Neural cell (in vitro differentiated cells): ENCODE measurements at regions not wholly inside any gene's neighbourhood (a gene's known extent, or its start where the extent isn't known, plus 50 kb on each side); places are given as distances from the start of the nearest gene placed in this dataset.

Experiments
- H2AFZ ChIP-seq: fragments of 200-600, 300-800 bp; sonication (generic), shearing (Covaris generic); 2 replicates; pipeline ENCODE4 v1.6.0; 2014; ENCODE audit warnings: low read depth, mild to moderate bottlenecking, antibody characterized with exemption, low read length, moderate library complexity
- H3F3A ChIP-seq: fragments of 200-600 bp; shearing (Covaris generic); 2 replicates; pipeline ENCODE4 v1.6.1; 2016; ENCODE audit warnings: mild to moderate bottlenecking, moderate library complexity, mixed read lengths, antibody characterized with exemption, low read length; ENCODE audit not compliant: insufficient read depth, poor library complexity, severe bottlenecking
- H3K27ac ChIP-seq: fragments of 200-600, 300-800 bp; sonication (generic), shearing (Covaris generic); 2 replicates; pipeline ENCODE4 v1.5.1; 2014; ENCODE audit warnings: mild to moderate bottlenecking, low read length, moderate library complexity
- H3K27me3 ChIP-seq: fragments of 300-800, 200-600 bp; sonication (generic), shearing (Covaris generic); 2 replicates; pipeline ENCODE4 v1.6.0; 2014; ENCODE audit warnings: mild to moderate bottlenecking, low read depth, low read length, moderate library complexity; ENCODE audit not compliant: insufficient read depth
- H3K36me3 ChIP-seq: fragments of 300-800, 200-600 bp; sonication (generic), shearing (Covaris generic); 2 replicates; pipeline ENCODE4 v1.5.1; 2014; ENCODE audit warnings: mild to moderate bottlenecking, antibody characterized with exemption, low read length, moderate library complexity; ENCODE audit not compliant: insufficient read depth
- H3K4me2 ChIP-seq: fragments of 300-800, 200-600 bp; sonication (generic), shearing (Covaris generic); 2 replicates; pipeline ENCODE4 v1.6.0; 2014; ENCODE audit warnings: mild to moderate bottlenecking, low read length
- H3K4me3 ChIP-seq: fragments of 300-800, 200-600 bp; sonication (generic), shearing (Covaris generic); 2 replicates; pipeline ENCODE4 v1.5.1; 2014; ENCODE audit warnings: mild to moderate bottlenecking, low read length, moderate library complexity
- H3K79me2 ChIP-seq: fragments of 200-600 bp; shearing (Covaris generic); replicated peaks from 2 replicates; pipeline ENCODE4 v1.6.0; 2014; ENCODE audit warnings: mild to moderate bottlenecking, low read length, moderate library complexity; ENCODE audit not compliant: insufficient read depth
- H3K9ac ChIP-seq: fragments of 300-800, 200-600 bp; sonication (generic), shearing (Covaris generic); 2 replicates; pipeline ENCODE4 v1.6.1; 2016; ENCODE audit warnings: mild to moderate bottlenecking, low read length, mixed read lengths
- H3K9me2 ChIP-seq: fragments of 200-600 bp; shearing (Covaris generic); 2 replicates; pipeline ENCODE4 v1.6.1; 2016; ENCODE audit warnings: mild to moderate bottlenecking, low read length, mixed read lengths; ENCODE audit not compliant: insufficient read depth
- H3K9me3 ChIP-seq: fragments of 200-600, 300-800 bp; sonication (generic), shearing (Covaris generic); 2 replicates; pipeline ENCODE4 v1.6.1; 2016; ENCODE audit warnings: mild to moderate bottlenecking, mixed run types, low read length, moderate library complexity, mixed read lengths
- H4K20me1 ChIP-seq: fragments of 200-600 bp; shearing (Covaris generic); 2 replicates; pipeline ENCODE4 v1.6.1; 2016; ENCODE audit warnings: mild to moderate bottlenecking, mixed run types; ENCODE audit not compliant: insufficient read depth
- EP300 ChIP-seq: fragments of 450-650 bp; conservative IDR thresholded peaks from 2 replicates; pipeline ENCODE4 v1.6.1; 2014; ENCODE audit warnings: antibody characterized with exemption, mild to moderate bottlenecking, moderate library complexity; ENCODE audit not compliant: poor library complexity, severe bottlenecking
- EZH2 ChIP-seq: fragments of 200-600, 300-800 bp; shearing (Covaris generic), sonication (generic); IDR thresholded peaks from 2 replicates; pipeline ENCODE4 v1.6.1; 2014; ENCODE audit warnings: antibody characterized with exemption, low read length, borderline replicate concordance, mild to moderate bottlenecking; ENCODE audit not compliant: insufficient read depth, poor library complexity, severe bottlenecking
- MXI1 ChIP-seq: fragments of 450-650 bp; conservative IDR thresholded peaks from 2 replicates; pipeline ENCODE4 v1.6.1; 2014; ENCODE audit warnings: antibody characterized with exemption, mild to moderate bottlenecking; ENCODE audit not compliant: poor library complexity, severe bottlenecking
- POLR2AphosphoS5 ChIP-seq: IDR thresholded peaks from 2 replicates; pipeline ENCODE4 v1.6.1; 2012
- RAD21 ChIP-seq: fragments of 450-650 bp; conservative IDR thresholded peaks from 2 replicates; pipeline ENCODE4 v1.6.1; 2014; ENCODE audit warnings: antibody characterized with exemption, mild to moderate bottlenecking, moderate library complexity
- SMC3 ChIP-seq: fragments of 450-650 bp; conservative IDR thresholded peaks from 2 replicates; pipeline ENCODE4 v1.6.1; 2014; ENCODE audit warnings: antibody characterized with exemption, mild to moderate bottlenecking, moderate library complexity; ENCODE audit not compliant: poor library complexity
- TAF1 ChIP-seq: IDR thresholded peaks from 2 replicates; pipeline ENCODE4 v1.6.1; 2012; ENCODE audit warnings: low read depth
- TF ChIP-seq, protein P1 (sequence below): IDR thresholded peaks from 2 replicates; pipeline ENCODE4 v1.6.1; 2012; ENCODE audit warnings: borderline replicate concordance
- TF ChIP-seq, protein P2 (sequence below): fragments of 450-650 bp; IDR thresholded peaks from 2 replicates; pipeline ENCODE4 v1.5.1; 2014; ENCODE audit warnings: antibody characterized with exemption, mild to moderate bottlenecking, moderate library complexity; ENCODE audit not compliant: poor library complexity, severe bottlenecking

DNA sequence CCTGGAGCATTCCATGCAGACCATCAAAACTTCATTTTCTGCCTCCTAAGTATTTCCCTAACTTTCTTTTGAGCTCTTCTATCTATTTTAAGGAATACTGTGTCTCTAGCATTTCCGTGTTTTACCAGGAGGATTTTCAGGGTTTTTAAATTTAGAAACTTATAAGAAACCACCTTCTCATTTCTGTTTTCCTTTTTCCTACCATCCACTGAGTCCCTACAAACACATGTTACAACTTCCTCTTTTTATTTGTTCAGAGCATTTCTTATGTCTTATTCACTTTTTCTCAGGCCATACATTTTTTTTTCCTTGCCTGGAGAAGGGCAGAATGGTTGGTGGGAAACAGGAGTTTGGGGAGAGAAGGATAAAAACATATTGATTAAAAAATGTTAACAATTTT is 130.0 kb upstream of the BMP5 start:
- TF ChIP-seq EZH2 (no peak), SMC3 (no peak), TAF1 (no peak), MXI1 (no peak), POLR2AphosphoS5 (no peak), EP300 (no peak), RAD21 (no peak)
- TF ChIP-seq, protein P1, sequence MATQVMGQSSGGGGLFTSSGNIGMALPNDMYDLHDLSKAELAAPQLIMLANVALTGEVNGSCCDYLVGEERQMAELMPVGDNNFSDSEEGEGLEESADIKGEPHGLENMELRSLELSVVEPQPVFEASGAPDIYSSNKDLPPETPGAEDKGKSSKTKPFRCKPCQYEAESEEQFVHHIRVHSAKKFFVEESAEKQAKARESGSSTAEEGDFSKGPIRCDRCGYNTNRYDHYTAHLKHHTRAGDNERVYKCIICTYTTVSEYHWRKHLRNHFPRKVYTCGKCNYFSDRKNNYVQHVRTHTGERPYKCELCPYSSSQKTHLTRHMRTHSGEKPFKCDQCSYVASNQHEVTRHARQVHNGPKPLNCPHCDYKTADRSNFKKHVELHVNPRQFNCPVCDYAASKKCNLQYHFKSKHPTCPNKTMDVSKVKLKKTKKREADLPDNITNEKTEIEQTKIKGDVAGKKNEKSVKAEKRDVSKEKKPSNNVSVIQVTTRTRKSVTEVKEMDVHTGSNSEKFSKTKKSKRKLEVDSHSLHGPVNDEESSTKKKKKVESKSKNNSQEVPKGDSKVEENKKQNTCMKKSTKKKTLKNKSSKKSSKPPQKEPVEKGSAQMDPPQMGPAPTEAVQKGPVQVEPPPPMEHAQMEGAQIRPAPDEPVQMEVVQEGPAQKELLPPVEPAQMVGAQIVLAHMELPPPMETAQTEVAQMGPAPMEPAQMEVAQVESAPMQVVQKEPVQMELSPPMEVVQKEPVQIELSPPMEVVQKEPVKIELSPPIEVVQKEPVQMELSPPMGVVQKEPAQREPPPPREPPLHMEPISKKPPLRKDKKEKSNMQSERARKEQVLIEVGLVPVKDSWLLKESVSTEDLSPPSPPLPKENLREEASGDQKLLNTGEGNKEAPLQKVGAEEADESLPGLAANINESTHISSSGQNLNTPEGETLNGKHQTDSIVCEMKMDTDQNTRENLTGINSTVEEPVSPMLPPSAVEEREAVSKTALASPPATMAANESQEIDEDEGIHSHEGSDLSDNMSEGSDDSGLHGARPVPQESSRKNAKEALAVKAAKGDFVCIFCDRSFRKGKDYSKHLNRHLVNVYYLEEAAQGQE: no peak
- TF ChIP-seq, protein P2, sequence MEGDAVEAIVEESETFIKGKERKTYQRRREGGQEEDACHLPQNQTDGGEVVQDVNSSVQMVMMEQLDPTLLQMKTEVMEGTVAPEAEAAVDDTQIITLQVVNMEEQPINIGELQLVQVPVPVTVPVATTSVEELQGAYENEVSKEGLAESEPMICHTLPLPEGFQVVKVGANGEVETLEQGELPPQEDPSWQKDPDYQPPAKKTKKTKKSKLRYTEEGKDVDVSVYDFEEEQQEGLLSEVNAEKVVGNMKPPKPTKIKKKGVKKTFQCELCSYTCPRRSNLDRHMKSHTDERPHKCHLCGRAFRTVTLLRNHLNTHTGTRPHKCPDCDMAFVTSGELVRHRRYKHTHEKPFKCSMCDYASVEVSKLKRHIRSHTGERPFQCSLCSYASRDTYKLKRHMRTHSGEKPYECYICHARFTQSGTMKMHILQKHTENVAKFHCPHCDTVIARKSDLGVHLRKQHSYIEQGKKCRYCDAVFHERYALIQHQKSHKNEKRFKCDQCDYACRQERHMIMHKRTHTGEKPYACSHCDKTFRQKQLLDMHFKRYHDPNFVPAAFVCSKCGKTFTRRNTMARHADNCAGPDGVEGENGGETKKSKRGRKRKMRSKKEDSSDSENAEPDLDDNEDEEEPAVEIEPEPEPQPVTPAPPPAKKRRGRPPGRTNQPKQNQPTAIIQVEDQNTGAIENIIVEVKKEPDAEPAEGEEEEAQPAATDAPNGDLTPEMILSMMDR: no peak
- Histone ChIP-seq H2AFZ (no peak overlapping the region), H3K9ac (no peak overlapping the region), H3K27ac (no peak overlapping the region), H3F3A (no peaks in the 10 kb centered on the region), H3K27me3 (no peaks in the 10 kb centered on the region), H3K4me3 (no peak overlapping the region), H3K9me3 (no peaks in the 10 kb centered on the region), H3K36me3 (no peaks in the 10 kb centered on the region), H3K79me2 (no peaks in the 10 kb centered on the region), H3K4me2 (no peak overlapping the region), H3K9me2 (no peaks in the 10 kb centered on the region), H4K20me1 (no peaks in the 10 kb centered on the region)

DNA sequence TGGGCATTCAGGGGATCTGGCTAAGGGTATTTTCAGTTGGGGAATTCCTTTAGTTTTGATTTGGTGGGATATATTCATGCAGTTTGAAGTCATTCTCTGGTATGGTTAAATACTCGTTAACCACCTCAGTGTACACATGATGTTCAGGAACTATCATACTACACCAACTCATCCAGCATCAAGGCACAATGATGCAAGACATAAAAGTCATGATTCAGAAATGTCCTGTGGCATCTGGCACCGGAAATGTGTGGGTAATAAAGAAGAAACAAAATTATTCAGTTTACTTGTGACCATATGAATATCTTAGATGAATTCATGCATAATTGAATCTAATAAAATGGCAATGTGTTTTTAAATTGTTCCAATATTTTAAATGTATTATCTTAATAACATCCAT is 129.0 kb upstream of the BMP5 start:
- Histone ChIP-seq H3K9me3 (no peaks in the 10 kb centered on the region), H3K27ac (no peak overlapping the region), H3K36me3 (no peaks in the 10 kb centered on the region), H3K4me3 (no peak overlapping the region), H3K27me3 (no peaks in the 10 kb centered on the region), H3K4me2 (no peak overlapping the region), H3K9me2 (no peaks in the 10 kb centered on the region), H3K79me2 (no peaks in the 10 kb centered on the region), H3K9ac (no peak overlapping the region), H3F3A (no peaks in the 10 kb centered on the region), H2AFZ (no peak overlapping the region), H4K20me1 (no peaks in the 10 kb centered on the region)
- TF ChIP-seq EP300 (no peak), EZH2 (no peak), RAD21 (no peak), POLR2AphosphoS5 (no peak)

DNA sequence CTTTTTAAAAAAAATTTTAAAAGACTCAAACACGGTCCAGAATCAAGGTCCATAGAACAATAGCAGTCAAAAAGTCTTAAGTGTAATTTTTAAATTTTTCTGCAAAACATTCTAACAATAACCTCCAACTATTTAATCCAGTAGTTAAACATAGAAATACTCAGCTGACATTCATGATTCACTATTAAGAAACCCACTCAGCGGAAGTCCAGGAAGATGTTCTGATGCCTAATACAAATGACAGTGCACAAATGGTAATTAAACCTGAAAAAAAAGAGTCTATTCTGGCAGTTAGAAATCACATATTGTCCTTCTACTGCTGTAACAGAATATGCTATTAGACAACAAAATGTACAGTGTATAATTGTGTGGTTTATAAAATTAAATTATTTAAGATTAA is 128.2 kb upstream of the BMP5 start:
- no peaks in the 10 kb centered on the region for H3K79me2 ChIP-seq
- H3F3A ChIP-seq: no peaks in the 10 kb centered on the region
- H3K4me3 ChIP-seq: no peak overlapping the region
- H3K4me2 ChIP-seq: no peak overlapping the region
- no peak overlapping the region for H2AFZ ChIP-seq
- TF ChIP-seq POLR2AphosphoS5: no peak
- no peak for TF ChIP-seq MXI1
- no peak for TF ChIP-seq SMC3
- TF ChIP-seq, protein P1: no peak
- H3K9ac ChIP-seq: no peak overlapping the region
- no peaks in the 10 kb centered on the region for H3K9me3 ChIP-seq
- H3K9me2 ChIP-seq: no peaks in the 10 kb centered on the region
- no peaks in the 10 kb centered on the region for H3K27me3 ChIP-seq
- H3K36me3 ChIP-seq: no peaks in the 10 kb centered on the region
- H4K20me1 ChIP-seq: no peaks in the 10 kb centered on the region
- H3K27ac ChIP-seq: no peak overlapping the region
